ENCODE measurements at regions not wholly inside any gene's neighbourhood (a gene's known extent, or its start where the extent isn't known, plus 50 kb on each side); places are given as distances from the start of the nearest gene placed in this dataset.

DNA sequence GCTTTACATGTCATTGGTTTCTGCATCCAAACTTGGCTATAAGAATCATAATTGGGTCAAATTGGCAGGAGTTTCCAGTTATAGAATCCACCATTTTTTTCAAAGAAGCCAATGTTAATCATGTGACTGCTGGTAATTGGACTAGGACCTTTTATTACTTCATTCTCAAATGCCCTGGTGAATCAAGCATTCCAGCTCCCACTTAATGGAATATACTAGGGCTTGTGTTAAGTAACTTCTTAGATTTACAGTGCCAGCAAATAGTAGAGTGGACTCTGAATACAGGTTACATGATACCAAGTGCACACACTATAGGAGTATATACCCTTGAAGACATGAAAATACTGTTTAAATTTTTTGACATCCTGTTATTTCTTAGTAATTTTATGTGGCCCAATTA lies 96.7 kb downstream of the NUDT12 start:
- TF ChIP-seq USF2 (IDR thresholded peaks at IDR 0.05; ENCODE audit: low read length) (no peak), RXRA (IDR thresholded peaks at IDR 0.05; ENCODE audit: insufficient read depth, low read depth, low read length) (no peak), SIN3A (conservative IDR thresholded peaks at IDR 0.05 in 1 of 2, IDR thresholded peaks at IDR 0.05 in 1 of 2; ENCODE audit: low read depth in 1 of 2, low read length in 2 of 2) (no peak), MAFK (IDR thresholded peaks at IDR 0.05; ENCODE audit: low read depth, low read length) (no peak)
- TF ChIP-seq, protein P1, sequence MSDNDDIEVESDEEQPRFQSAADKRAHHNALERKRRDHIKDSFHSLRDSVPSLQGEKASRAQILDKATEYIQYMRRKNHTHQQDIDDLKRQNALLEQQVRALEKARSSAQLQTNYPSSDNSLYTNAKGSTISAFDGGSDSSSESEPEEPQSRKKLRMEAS (IDR thresholded peaks at IDR 0.05), result no peak
- TF ChIP-seq, protein P2, sequence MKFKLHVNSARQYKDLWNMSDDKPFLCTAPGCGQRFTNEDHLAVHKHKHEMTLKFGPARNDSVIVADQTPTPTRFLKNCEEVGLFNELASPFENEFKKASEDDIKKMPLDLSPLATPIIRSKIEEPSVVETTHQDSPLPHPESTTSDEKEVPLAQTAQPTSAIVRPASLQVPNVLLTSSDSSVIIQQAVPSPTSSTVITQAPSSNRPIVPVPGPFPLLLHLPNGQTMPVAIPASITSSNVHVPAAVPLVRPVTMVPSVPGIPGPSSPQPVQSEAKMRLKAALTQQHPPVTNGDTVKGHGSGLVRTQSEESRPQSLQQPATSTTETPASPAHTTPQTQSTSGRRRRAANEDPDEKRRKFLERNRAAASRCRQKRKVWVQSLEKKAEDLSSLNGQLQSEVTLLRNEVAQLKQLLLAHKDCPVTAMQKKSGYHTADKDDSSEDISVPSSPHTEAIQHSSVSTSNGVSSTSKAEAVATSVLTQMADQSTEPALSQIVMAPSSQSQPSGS (IDR thresholded peaks at IDR 0.05; ENCODE audit: low read length), result no peak
- Histone ChIP-seq H3K9ac (replicated peaks in 1 of 4; ENCODE audit: extremely low read depth in 1 of 4, low read depth in 3 of 4, low read length in 3 of 4) (no peak overlapping the region), H2BK20ac (ENCODE audit: low read length) (no peak overlapping the region), H2AK5ac (ENCODE audit: low read depth, low read length) (no peak overlapping the region), H3K9me3 (ENCODE audit: insufficient read depth in 2 of 2, low read depth in 1 of 2, low read length in 1 of 2) (no peaks in the 10 kb centered on the region), H3K56ac (replicated peaks; ENCODE audit: insufficient read length, low read depth, low read length) (no peak overlapping the region), H2BK5ac (ENCODE audit: low read depth, low read length) (no peak overlapping the region), H4K8ac (ENCODE audit: extremely low read depth, insufficient read depth, low read length) (no peak overlapping the region), H3K79me1 (ENCODE audit: low read depth, low read length) (no peaks in the 10 kb centered on the region), H3K4me3 (ENCODE audit: extremely low read depth in 1 of 4, insufficient read depth in 2 of 4, low read depth in 3 of 4, low read length in 4 of 4) (no peak overlapping the region), H3K23ac (ENCODE audit: insufficient read length) (no peak overlapping the region), H3K23me2 (ENCODE audit: low read depth, low read length) (no peaks in the 10 kb centered on the region; the same call in 1 of the 2 replicates), H2BK15ac (ENCODE audit: low read length) (no peak overlapping the region), H3K18ac (ENCODE audit: extremely low read depth, low read length) (no peak overlapping the region), H3K79me2 (ENCODE audit: control insufficient read depth in 1 of 2, insufficient read depth in 2 of 2, low read length in 2 of 2) (no peaks in the 10 kb centered on the region), H4K91ac (replicated peaks; ENCODE audit: insufficient read length, low read length) (no peak overlapping the region), H2BK12ac (ENCODE audit: low read depth, low read length) (no peak overlapping the region), H4K20me1 (replicated peaks in 1 of 2; ENCODE audit: control insufficient read depth in 1 of 2, insufficient read depth in 2 of 2, low read length in 2 of 2) (no peaks in the 10 kb centered on the region), H3K36me3 (ENCODE audit: control insufficient read depth in 2 of 4, insufficient read depth in 4 of 4, low read length in 3 of 4) (no peaks in the 10 kb centered on the region), H3K4me2 (ENCODE audit: insufficient read depth in 1 of 2, low read depth in 2 of 2, low read length in 2 of 2) (no peak overlapping the region), H3K4me1 (replicated peaks in 1 of 4; ENCODE audit: control insufficient read depth in 3 of 4, insufficient read depth in 4 of 4, low read length in 3 of 4) (no peaks in the 10 kb centered on the region), H3K27ac (ENCODE audit: low read depth, low read length) (no peak overlapping the region), H3K4ac (replicated peaks; ENCODE audit: insufficient read length, low read depth, low read length) (no peak overlapping the region), H2AFZ (ENCODE audit: low read length) (no peak overlapping the region), H2BK120ac (replicated peaks; ENCODE audit: low read depth, low read length) (no peak overlapping the region), H4K5ac (ENCODE audit: insufficient read length, low read depth, low read length) (no peak overlapping the region), H3K14ac (ENCODE audit: insufficient read length) (no peak overlapping the region), H3K27me3 (replicated peaks in 1 of 4; ENCODE audit: control insufficient read depth in 3 of 4, extremely low read depth in 1 of 4, insufficient read depth in 3 of 4, low read length in 3 of 4) (no peaks in the 10 kb centered on the region)
- ChIA-PET POLR2A (ENCODE audit: partially characterized antibody) (no interaction called here), CTCF (ENCODE audit: partially characterized antibody) (interaction anchor here (0.8 to 3.0 kb wide), 5 partner anchors 11 to 251 kb away, joined by 3 to 23 read pairs (median 5); no protein-coding TSS in a partner anchor)
- DNase-seq (ENCODE audit: low read depth in 1 of 2, low spot score in 2 of 2), result no peak
- FAIRE-seq, result no peak
